Activated CD8-positive, alpha-beta memory T cell treated with anti-CD3 and anti-CD28 coated beads, Interleukin-2, amount 50 U/mL, for 24 hours (primary cell): ENCODE measurements at regions not wholly inside any gene's neighbourhood (a gene's known extent, or its start where the extent isn't known, plus 50 kb on each side); places are given as distances from the start of the nearest gene placed in this dataset.

ENCODE experiments used
- DNase-seq: peaks from one replicate; pipeline ENCODE4 v3.0.0-alpha.2; 2020; ENCODE audit errors: extremely low read depth

- no peak for DNase-seq
These were observed 222.1 kb downstream of the SOX9 start for GRCh38 chr17:72342627-72343527.

GRCh38 chr17:72343911-72344310 is 223.1 kb downstream of the SOX9 start:
- DNase-seq: no peak

GRCh38 chr17:72344613-72345012 is 223.8 kb downstream of the SOX9 start:
- DNase-seq: no peak

GRCh38 chr17:72345088-72345487 is 224.3 kb downstream of the SOX9 start:
- DNase-seq: no peak

- no peak for DNase-seq
These were observed 224.7 kb downstream of the SOX9 start for GRCh38 chr17:72345536-72345935.

- DNase-seq: no peak
These were observed 225.5 kb downstream of the SOX9 start for GRCh38 chr17:72346306-72346705.

- no peak for DNase-seq
These were observed 228.2 kb downstream of the SOX9 start for GRCh38 chr17:72349011-72349410.

- DNase-seq: no peak
These were observed 228.7 kb downstream of the SOX9 start for GRCh38 chr17:72349491-72349995.

- no peak for DNase-seq
These were observed 229.3 kb downstream of the SOX9 start for GRCh38 chr17:72350073-72350472.

- no peak for DNase-seq
These were observed 230.5 kb downstream of the SOX9 start for GRCh38 chr17:72351365-72351764.

GRCh38 chr17:72351884-72352346 is 231.1 kb downstream of the SOX9 start:
- no peak for DNase-seq

- no peak for DNase-seq
These were observed 232.7 kb downstream of the SOX9 start for GRCh38 chr17:72353502-72353901.

GRCh38 chr17:72354071-72354470 is 233.3 kb downstream of the SOX9 start:
- no peak for DNase-seq

GRCh38 chr17:72357764-72358365 is 237.0 kb downstream of the SOX9 start:
- no peak for DNase-seq

- no peak for DNase-seq
These were observed 237.6 kb downstream of the SOX9 start for GRCh38 chr17:72358465-72358864.

- DNase-seq: no peak
These were observed 238.5 kb downstream of the SOX9 start for GRCh38 chr17:72359274-72359673.

GRCh38 chr17:72359811-72360210 is 239.0 kb downstream of the SOX9 start:
- DNase-seq: no peak

- DNase-seq: no peak
These were observed 239.6 kb downstream of the SOX9 start for GRCh38 chr17:72360386-72360940.

GRCh38 chr17:72361892-72362291 is 241.1 kb downstream of the SOX9 start:
- no peak for DNase-seq

- DNase-seq: no peak
These were observed 241.7 kb downstream of the SOX9 start for GRCh38 chr17:72362376-72363088.

- no peak for DNase-seq
These were observed 242.3 kb downstream of the SOX9 start for GRCh38 chr17:72363089-72363610.
